GM18502 (cell line): ENCODE measurements at regions not wholly inside any gene's neighbourhood (a gene's known extent, or its start where the extent isn't known, plus 50 kb on each side); places are given as distances from the start of the nearest gene placed in this dataset.
"Not testable (repeated sequence)": the region's sequence is repeated elsewhere in the genome, so short reads cannot be mapped to it uniquely, and the experiment has no call there.

ENCODE experiments used
- ATAC-seq: cut with Tn5 transposase; IDR thresholded peaks from one replicate; pipeline ENCODE4 v1.9.1; 2021; ENCODE audit warnings: mild to moderate bottlenecking; ENCODE audit not compliant: unreplicated experiment, poor library complexity

DNA sequence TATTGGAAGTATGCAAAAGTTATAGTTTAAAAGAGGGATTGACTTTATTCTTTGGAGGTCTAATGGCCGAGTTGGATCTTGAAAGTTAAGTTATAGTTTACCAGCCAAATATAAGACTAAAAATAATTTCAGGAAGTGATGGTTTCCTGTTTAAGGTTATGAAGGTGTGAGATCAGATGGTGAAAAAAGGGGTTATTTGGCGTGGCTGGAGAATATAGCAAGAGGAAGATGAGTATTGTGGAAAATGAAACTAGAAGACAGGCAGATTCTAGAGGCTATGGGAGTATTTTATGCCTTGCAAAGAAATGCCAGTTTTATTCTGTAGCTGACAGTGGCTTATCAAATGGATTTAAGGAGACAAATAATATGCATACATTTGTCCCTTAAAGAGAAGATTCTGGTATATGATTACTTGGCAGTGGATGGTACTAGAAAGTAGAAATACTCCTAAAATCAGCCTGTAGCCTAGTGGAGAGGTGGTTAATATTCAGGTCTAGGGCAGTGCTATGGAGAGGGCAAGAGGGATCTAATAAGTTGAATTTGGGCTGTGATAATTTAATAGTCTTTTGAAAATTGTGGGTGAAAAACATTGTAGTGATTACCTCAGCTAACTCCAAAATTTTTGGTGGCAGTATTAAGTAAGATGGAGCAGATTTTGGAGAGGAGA lies 1091.8 kb upstream of the ATXN7L3B start:
- no peak for ATAC-seq

DNA sequence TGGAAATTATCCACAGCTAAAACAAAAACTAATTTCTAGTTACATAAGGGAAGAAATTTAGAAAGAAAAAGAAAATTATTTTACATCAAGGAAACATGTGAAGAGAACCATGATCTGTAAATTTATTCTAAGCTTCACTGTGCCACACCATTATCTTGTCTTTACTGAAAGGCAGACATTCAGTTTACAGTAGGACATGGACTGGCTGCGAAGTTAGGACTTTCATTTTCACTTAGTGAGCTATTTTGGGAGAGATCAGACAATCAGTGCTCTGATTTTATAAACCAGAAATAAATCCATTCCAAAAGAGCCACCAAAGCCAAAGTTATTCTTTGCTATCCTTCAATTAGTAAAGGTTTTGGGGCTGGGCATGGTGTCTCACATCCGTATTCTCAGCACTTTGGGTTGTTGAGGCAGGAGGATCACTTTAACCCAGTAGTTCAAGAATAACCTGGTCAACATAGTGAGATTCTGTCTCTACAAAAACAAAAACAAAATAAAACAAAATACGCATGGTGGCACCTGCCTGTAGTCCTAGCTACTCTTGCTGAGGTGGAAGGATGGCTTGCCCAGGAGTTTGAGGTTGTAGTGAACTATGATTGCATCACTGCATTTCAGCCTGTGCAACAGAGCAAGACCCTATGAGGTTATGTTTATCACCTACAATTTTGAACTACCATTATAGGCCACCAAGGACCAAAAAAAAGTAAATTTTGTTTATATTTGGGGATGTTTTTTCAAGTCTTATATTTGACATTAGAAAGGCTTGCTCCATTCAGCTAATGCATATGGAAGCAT lies 1084.8 kb upstream of the ATXN7L3B start:
- no peak for ATAC-seq

DNA sequence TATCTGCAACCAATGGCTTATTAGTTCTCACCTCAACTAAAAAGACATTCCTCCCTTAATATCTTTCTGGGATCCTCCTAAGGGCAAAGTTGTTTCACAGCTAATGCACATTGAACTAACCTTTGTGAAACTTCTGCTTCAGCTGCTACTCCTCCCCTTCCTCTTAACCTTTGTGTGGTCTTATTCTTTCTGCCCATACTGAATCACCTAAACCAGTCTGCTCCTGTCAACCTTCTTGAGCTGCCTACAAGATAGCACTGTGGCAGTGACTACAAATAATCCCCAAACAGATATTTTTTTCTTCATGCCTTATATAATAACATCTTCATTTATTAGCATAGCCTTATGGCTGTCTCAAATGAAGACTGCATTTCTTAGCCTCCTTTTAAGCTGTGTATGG lies 1077.4 kb upstream of the ATXN7L3B start:
- no peak for ATAC-seq

DNA sequence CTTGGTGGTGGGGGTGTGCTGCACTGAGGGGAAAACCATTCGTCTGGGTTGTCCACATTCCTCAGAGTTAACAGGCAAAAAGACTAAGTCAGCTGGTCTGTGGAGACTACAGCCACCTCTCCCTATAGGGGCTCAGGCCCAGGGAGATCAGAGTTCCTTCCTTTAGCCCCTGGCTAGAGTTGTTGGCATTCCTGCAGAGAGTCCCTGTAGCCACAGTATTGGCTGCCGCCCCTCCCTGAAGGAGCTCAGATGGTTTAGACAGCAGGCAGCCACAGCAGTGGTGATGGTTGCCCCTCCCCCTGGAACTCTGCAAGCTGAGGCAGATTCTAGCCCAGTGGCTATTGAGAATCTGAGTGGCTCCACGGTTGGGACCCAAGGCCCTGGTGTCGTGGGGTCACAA lies 1072.5 kb upstream of the ATXN7L3B start:
- no peak for ATAC-seq

DNA sequence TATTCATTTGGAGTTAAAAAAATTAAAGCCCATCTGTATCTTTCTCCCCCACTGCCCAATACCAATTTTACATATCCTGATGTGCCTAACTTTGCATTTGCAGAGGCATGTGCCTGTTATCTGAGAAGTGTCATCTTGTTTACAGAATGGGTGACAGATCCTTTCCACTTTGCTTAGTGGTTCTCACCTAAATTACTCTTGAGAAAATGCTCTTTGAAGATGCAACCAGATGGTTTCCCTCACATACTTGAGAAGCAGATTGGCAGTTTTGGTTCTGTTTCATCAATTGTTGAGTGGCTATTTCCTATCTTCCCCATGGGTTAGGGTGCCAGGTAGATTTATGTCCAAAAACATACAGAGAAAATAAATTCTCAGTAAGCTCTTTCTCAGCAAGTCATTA lies 1051.4 kb upstream of the ATXN7L3B start:
- ATAC-seq, result no peak

GRCh38 chr12:73506611-73507010 lies 1031.0 kb upstream of the ATXN7L3B start:
- no peak for ATAC-seq

DNA sequence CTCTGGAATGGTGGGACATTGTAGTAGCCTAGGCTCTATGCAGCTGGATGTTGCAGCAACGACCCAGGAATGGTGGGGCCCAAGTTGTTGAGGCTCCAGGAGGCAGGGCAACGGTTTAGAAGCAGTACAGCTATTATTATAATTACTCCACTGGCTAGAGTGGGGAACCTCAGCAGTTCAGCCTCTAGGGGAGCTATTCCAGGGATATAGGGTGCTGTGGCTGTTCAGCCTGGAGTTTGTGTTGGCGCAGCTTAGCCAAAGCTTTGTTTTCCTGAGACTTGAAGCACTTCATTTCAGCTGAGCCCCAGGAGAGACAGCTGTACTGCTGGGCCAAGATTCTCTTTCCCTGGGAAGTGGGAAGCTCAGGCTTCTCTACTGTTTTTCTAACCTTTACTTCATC lies 1023.0 kb upstream of the ATXN7L3B start:
- ATAC-seq, result no peak

DNA sequence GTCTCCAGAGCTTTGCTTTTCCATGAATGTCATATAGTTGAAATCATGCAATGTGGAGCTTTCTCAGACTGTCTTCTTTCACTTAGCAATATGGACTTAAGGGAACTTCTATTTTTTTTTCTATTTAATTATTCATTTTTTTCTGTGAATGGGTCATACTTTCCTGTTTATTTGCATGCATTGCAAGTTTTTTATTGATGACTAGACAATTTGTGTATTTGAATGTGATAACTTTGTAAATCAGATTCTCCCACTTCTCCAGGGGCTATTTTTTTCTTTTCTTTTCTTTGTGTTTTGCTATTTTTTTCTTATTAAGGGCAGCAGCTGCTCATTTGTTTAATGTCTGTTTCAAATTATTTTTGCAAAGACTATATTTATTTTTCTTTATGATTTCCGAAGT lies 1019.8 kb upstream of the ATXN7L3B start:
- ATAC-seq, result no peak

- ATAC-seq, result no peak
These were observed 1008.4 kb upstream of the ATXN7L3B start for GRCh38 chr12:73529231-73529630.

DNA sequence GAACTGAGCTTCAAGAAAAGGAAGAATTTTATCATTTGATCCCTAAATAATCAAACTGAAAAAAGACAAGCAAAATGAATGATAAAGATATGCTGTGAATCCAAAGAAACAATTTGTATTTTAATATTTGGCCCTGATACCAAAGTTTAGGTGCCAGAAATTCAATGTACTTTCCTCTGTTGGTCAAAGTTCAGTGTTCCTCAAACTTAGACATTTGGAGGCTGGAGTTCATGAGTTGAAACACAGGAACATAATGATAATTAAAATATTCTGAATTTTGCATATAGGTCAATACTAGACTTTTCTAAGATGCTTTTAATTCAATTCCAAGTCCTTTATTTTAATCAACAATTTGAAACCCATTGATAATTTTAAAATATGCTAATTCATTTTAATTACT lies 1007.7 kb upstream of the ATXN7L3B start:
- ATAC-seq, result no peak

DNA sequence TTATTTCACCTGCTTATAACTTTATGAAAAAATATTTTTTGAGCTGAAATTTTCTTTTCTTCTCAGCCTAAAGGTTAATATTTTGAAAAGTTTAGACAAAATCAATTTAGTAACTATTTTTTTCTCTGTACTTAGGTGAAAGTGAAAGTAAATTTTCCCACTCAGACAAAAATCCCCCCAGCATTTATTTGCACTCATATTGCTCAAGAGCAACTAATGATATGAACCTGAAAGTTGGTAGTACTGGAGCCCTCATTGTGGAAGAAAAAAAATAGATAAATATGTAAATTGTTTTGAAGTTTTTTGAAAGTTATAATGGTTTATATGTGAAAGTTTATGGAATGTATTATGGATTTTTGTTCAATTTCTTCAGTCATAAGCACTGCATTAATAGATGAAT lies 1005.9 kb upstream of the ATXN7L3B start:
- no peak for ATAC-seq

DNA sequence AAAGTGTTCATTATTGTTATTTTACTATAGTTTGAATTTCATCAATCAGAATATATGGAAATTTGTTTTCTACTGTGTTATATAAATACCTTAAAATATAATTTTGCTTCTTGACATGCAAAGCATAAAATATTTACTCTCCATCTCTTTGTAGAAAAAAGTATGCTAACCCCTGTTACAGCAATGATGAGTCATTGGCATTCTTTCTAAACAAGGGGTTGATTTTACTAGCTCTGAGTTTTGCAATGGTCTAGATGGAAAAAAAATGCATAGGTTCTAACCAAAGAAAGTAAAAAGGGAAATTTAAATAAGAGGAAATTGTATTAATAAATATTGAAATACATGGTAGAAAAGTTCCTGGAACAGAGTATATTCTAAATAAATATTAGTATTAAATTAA lies 990.2 kb upstream of the ATXN7L3B start:
- ATAC-seq, result no peak

- no peak for ATAC-seq
These were observed 952.5 kb upstream of the ATXN7L3B start for GRCh38 chr12:73585136-73585535.

DNA sequence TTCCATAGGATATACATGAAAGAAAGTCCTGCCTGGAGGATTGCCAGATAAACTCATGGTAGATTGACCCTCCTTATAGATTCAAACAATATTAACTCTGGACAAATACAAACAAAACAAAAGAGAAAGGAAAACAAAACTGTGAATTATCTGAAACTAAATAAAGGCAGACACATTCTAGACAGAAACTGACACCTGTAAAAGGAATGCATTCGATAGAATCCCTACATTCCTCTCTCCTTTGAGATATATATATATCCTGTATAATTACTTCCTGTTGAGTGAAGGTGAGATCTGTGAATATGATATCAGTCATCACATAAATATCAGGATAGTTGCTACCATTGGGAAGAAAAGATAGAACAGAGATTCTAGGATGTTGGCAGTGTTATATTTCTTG lies 948.4 kb upstream of the ATXN7L3B start:
- no peak for ATAC-seq

GRCh38 chr12:73598626-73599025 lies 939.0 kb upstream of the ATXN7L3B start:
- no peak for ATAC-seq

GRCh38 chr12:73599268-73599667 lies 938.4 kb upstream of the ATXN7L3B start:
- no peak for ATAC-seq

GRCh38 chr12:73605925-73606324 lies 931.7 kb upstream of the ATXN7L3B start:
- not testable (repeated sequence) for ATAC-seq

DNA sequence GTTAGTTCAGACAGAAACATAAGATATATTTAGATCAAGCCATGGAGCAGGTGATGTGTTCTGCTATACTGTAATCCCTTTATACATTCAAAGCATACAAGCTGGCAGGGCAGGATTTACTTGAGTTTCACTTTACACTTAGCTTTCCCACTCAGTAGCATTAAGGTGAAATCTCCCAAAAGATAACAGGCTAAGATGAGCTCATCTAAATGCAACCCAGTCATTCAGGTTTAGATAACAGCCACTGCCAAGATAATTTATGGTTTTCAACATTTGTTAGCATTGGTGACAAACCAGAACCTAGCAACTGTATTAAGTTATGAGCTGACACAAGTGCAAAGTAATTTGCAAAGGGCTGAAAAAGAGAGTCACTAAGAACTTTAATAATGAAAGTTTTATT lies 925.1 kb upstream of the ATXN7L3B start:
- ATAC-seq, result no peak

DNA sequence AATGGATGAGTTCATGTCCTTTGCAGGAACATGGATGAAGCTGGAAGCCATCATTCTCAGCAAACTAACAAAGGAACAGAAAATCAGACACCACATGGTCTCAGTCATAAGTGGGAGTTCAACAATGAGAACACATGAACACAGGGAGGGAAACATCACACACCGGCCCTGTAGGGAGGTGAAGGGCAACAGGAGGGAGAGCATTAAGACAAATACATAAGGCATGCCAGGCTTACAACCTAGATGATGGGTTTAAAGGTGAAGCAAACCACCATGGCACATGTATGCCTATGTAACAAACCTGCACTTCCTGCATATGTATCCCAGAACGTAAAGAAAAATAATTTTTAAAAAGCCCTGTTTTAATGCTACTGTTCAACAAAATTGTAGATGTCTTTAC lies 914.2 kb upstream of the ATXN7L3B start:
- no peak for ATAC-seq

- no peak for ATAC-seq
These were observed 912.4 kb upstream of the ATXN7L3B start for GRCh38 chr12:73625226-73625625.

GRCh38 chr12:73629171-73629570 lies 908.5 kb upstream of the ATXN7L3B start:
- no peak for ATAC-seq
